Natural killer cell (primary cell): ENCODE measurements at regions not wholly inside any gene's neighbourhood (a gene's known extent, or its start where the extent isn't known, plus 50 kb on each side); places are given as distances from the start of the nearest gene placed in this dataset.

Source experiments
- ATAC-seq, 3 donors: fragments of 150-1000 bp in 2 of 3; fragments of 200-7000 bp in 1 of 3; cut with Tn5 transposase; 1 replicate in 1 of 3; 2 replicates in 2 of 3; pipeline ENCODE4 v1.10.0; 2021; ENCODE audit warnings: mild to moderate bottlenecking in 2 of 3, moderate library complexity in 2 of 3
- DNase-seq, 2 donors: peaks; one replicate each; pipeline versions ENCODE4 v3.0.0 to v3.0.0-alpha.2; 2013 to 2021; ENCODE audit warnings: mixed read lengths in 1 of 2
- H3K27ac ChIP-seq: one replicate; pipeline ENCODE4 v1.5.1; 2013; ENCODE audit warnings: mild to moderate bottlenecking, low read length
- H3K27me3 ChIP-seq: one replicate; pipeline ENCODE4 v1.6.1; 2013; ENCODE audit warnings: low read length; ENCODE audit not compliant: control insufficient read depth, insufficient read depth
- H3K36me3 ChIP-seq: one replicate; pipeline ENCODE4 v1.6.1; 2013; ENCODE audit warnings: low read length; ENCODE audit not compliant: control insufficient read depth, insufficient read depth
- H3K4me1 ChIP-seq: one replicate; pipeline ENCODE4 v1.6.1; 2013; ENCODE audit warnings: low read length; ENCODE audit not compliant: control insufficient read depth, insufficient read depth
- H3K4me3 ChIP-seq: one replicate; pipeline ENCODE4 v1.5.1; 2013; ENCODE audit warnings: low read length
- H3K9me3 ChIP-seq: one replicate; pipeline ENCODE4 v1.6.1; 2013; ENCODE audit warnings: low read length; ENCODE audit not compliant: control insufficient read depth, insufficient read depth
- H3K27ac Mint-ChIP-seq, 2 donors: one replicate each; pipeline ENCODE4 v1.8.0; 2022; ENCODE audit warnings: mild to moderate bottlenecking in 2 of 2, mixed read lengths in 2 of 2, moderate library complexity in 1 of 2
- H3K27me3 Mint-ChIP-seq, 2 donors: one replicate each; pipeline ENCODE4 v1.8.0; 2022; ENCODE audit warnings: low read depth in 2 of 2, mixed read lengths in 2 of 2
- H3K36me3 Mint-ChIP-seq: one replicate; pipeline ENCODE4 v1.8.0; 2022; ENCODE audit warnings: mixed read lengths
- H3K4me1 Mint-ChIP-seq, 2 donors: one replicate each; pipeline ENCODE4 v1.8.0; 2022; ENCODE audit warnings: mixed read lengths in 2 of 2
- H3K4me3 Mint-ChIP-seq: one replicate; pipeline ENCODE4 v1.8.0; 2022; ENCODE audit warnings: mild to moderate bottlenecking, moderate library complexity, mixed read lengths
- H3K9me3 Mint-ChIP-seq, 2 donors: one replicate each; pipeline ENCODE4 v1.8.0; 2022; ENCODE audit warnings: mixed read lengths in 2 of 2
- WGBS: methylation state at CpG from one replicate; pipeline ENCODE4 v1.1.7; 2013; ENCODE audit warnings: missing lambda C conversion rate; ENCODE audit not compliant: insufficient coverage; 5-methylcytosine and 5-hydroxymethylcytosine counted together
- intact Hi-C: fragments of 100-400 bp; cut with micrococcal nuclease; formaldehyde crosslinking; loops from one replicate; pipeline ENCODE4 v1.14.2; 2022
- TF ChIP-seq, protein P1 (sequence below): fragments of 200-600 bp; IDR thresholded peaks from one replicate; pipeline ENCODE4 v1.8.0; 2022; ENCODE audit warnings: antibody characterized with exemption

DNA sequence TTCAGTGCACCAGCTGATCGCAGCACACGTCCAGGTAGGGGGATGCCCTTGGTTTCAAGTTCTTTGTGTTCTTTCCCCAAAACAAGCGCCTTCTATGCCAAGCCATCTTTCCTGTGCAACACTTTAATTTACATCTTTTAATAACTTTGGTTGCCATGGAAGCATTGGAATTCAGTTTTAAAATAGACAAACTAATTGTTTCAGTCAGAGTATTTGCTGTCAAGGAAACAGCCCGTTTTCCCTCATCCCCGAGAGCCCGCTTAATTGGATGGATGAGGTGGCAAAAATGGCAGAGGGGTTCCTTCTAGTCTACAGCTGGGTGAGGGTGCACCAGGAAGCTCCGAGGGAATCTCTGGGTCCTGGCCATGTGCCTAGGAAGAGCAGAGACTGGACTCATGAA, 793.7 kb upstream of the EEF2KMT start:
- H3K4me1 Mint-ChIP-seq: no peaks in the 10 kb centered on the region
- WGBS: 76% methylated on average over 7 of the region's 7 CpGs
- TF ChIP-seq, protein P1, sequence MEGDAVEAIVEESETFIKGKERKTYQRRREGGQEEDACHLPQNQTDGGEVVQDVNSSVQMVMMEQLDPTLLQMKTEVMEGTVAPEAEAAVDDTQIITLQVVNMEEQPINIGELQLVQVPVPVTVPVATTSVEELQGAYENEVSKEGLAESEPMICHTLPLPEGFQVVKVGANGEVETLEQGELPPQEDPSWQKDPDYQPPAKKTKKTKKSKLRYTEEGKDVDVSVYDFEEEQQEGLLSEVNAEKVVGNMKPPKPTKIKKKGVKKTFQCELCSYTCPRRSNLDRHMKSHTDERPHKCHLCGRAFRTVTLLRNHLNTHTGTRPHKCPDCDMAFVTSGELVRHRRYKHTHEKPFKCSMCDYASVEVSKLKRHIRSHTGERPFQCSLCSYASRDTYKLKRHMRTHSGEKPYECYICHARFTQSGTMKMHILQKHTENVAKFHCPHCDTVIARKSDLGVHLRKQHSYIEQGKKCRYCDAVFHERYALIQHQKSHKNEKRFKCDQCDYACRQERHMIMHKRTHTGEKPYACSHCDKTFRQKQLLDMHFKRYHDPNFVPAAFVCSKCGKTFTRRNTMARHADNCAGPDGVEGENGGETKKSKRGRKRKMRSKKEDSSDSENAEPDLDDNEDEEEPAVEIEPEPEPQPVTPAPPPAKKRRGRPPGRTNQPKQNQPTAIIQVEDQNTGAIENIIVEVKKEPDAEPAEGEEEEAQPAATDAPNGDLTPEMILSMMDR: no peak

DNA sequence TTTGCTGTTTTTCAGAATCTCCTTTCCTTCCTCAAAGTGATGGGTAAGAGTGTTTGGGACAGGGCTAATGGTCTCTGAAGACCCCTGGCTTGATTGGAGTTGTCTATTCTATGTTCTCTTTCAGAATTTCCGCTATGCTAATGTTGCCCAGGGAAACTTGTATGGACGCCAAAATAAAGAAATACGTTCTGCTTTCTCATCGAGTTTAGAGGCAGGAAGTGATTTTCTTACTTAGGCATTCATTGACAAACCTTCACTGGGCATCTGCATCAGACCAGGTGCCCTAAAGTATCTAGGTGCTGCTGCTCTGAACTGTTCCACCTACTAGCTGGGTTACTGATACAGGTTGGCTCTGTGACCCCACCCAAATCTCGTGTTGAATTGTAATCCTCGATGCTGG, 787.9 kb upstream of the EEF2KMT start:
- 80% methylated on average over 6 of the region's 6 CpGs for WGBS
- no peaks in the 10 kb centered on the region for H3K4me1 ChIP-seq
- Mint-ChIP-seq H3K4me3 (no peak overlapping the region), H3K27ac (no peak overlapping the region), H3K9me3 (peaks cover 3 to 4% of the 10 kb centered on the region in 2 donors), H3K36me3 (no peaks in the 10 kb centered on the region), H3K27me3 (no peaks in the 10 kb centered on the region), H3K4me1 (no peaks in the 10 kb centered on the region)
- no peaks in the 10 kb centered on the region for H3K9me3 ChIP-seq
- no peak overlapping the region for H3K4me3 ChIP-seq
- ATAC-seq: no peak
- no peaks in the 10 kb centered on the region for H3K36me3 ChIP-seq
- intact Hi-C loops: no loop called here
- no peaks in the 10 kb centered on the region for H3K27me3 ChIP-seq
- TF ChIP-seq, protein P1: no peak
- H3K27ac ChIP-seq: no peak overlapping the region
- no peak for DNase-seq

More for the DNA sequence above, 793.7 kb upstream of the EEF2KMT start:
- intact Hi-C loops: no loop called here
- Mint-ChIP-seq H3K36me3 (no peaks in the 10 kb centered on the region), H3K9me3 (peaks cover 6% of the 10 kb centered on the region in 2 donors), H3K27me3 (no peaks in the 10 kb centered on the region), H3K4me3 (no peak overlapping the region), H3K27ac (no peak overlapping the region)
- no peaks in the 10 kb centered on the region for H3K4me1 ChIP-seq
- H3K27me3 ChIP-seq: no peaks in the 10 kb centered on the region
- no peaks in the 10 kb centered on the region for H3K36me3 ChIP-seq
- ATAC-seq (no peak), DNase-seq (no peak)
- H3K4me3 ChIP-seq: no peak overlapping the region
- H3K9me3 ChIP-seq: no peaks in the 10 kb centered on the region
- no peak overlapping the region for H3K27ac ChIP-seq

DNA sequence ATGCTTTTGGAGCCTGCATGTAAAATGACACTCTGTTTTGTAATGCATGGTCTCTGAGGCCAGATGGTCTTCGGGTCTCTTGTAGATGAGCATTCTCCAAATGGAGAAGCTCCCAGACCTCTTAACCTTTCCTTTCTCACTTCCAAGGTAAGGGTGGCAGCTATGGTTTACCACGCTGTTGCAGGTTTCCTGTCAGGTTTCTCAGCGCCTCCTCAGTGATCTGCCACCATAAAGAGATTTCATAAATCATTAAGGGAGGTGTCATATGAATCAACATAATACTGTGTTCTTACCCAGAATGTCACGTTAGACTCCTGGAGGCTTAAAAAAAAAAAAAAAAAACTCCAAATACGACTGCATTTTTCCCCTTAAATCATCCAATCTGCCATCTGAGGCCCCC, 787.4 kb upstream of the EEF2KMT start:
- Mint-ChIP-seq H3K27ac (no peak overlapping the region), H3K4me3 (no peak overlapping the region), H3K27me3 (no peaks in the 10 kb centered on the region), H3K9me3 (peaks cover 3 to 4% of the 10 kb centered on the region in 2 donors), H3K4me1 (no peaks in the 10 kb centered on the region), H3K36me3 (no peaks in the 10 kb centered on the region)
- Histone ChIP-seq H3K4me3 (no peak overlapping the region), H3K9me3 (no peaks in the 10 kb centered on the region), H3K36me3 (no peaks in the 10 kb centered on the region), H3K27ac (no peak overlapping the region), H3K4me1 (no peaks in the 10 kb centered on the region), H3K27me3 (no peaks in the 10 kb centered on the region)
- DNase-seq (no peak), ATAC-seq (no peak)
- intact Hi-C loops: no loop called here
- 61% methylated on average over 4 of the region's 5 CpGs for WGBS
- TF ChIP-seq, protein P1: no peak

DNA sequence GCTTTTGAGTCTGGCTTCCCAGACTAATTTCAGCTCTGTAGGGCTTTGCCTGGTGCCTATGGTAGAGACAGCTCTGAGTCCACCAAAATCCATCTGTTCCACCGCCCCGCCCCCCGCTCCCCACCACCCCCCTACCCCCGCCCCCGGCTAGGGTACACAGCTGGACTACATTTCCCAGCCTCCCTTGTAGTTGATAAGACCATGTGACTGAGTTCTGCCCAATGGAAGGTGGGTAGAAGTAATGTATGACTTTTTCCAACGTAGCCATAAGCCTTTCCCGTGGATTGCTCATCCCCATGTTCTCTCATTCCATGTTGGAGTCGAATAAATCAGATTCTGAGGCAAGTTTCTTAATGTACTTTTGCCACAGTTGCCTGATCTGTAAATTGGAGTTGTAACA, 786.7 kb upstream of the EEF2KMT start:
- TF ChIP-seq, protein P1: no peak
- Mint-ChIP-seq H3K27me3 (no peaks in the 10 kb centered on the region), H3K4me3 (no peak overlapping the region), H3K27ac (no peak overlapping the region), H3K9me3 (peaks cover 3 to 4% of the 10 kb centered on the region in 2 donors), H3K36me3 (no peaks in the 10 kb centered on the region), H3K4me1 (no peaks in the 10 kb centered on the region)
- Histone ChIP-seq H3K9me3 (no peaks in the 10 kb centered on the region), H3K4me3 (no peak overlapping the region), H3K36me3 (no peaks in the 10 kb centered on the region), H3K27ac (no peak overlapping the region), H3K4me1 (no peaks in the 10 kb centered on the region), H3K27me3 (no peaks in the 10 kb centered on the region)
- ATAC-seq (no peak), DNase-seq (no peak)
- 78% methylated on average over 3 of the region's 8 CpGs for WGBS
- intact Hi-C loops: no loop called here
